Ecto neural progenitor cell (in vitro differentiated cells): ENCODE measurements at regions not wholly inside any gene's neighbourhood (a gene's known extent, or its start where the extent isn't known, plus 50 kb on each side); places are given as distances from the start of the nearest gene placed in this dataset.

Experiments used
- DNase-seq: peaks from one replicate; pipeline ENCODE4 v3.0.0-alpha.2; 2018; ENCODE audit warnings: low spot score

- DNase-seq = no peak
Observed at GRCh38 chr7:17019106-17019505, 137.3 kb upstream of the AGR3 start.

GRCh38 chr7:17020250-17020649 is 138.5 kb upstream of the AGR3 start:
- no peak for DNase-seq

GRCh38 chr7:17021205-17021604 is 139.4 kb upstream of the AGR3 start:
- no peak for DNase-seq

- no peak for DNase-seq
Observed at GRCh38 chr7:17022920-17023319, 141.1 kb upstream of the AGR3 start.

GRCh38 chr7:17026269-17026668 is 144.5 kb upstream of the AGR3 start:
- DNase-seq = no peak

GRCh38 chr7:17027143-17027788 is 145.5 kb upstream of the AGR3 start:
- no peak for DNase-seq

GRCh38 chr7:17027789-17028152 is 146.0 kb upstream of the AGR3 start:
- DNase-seq = no peak

- DNase-seq = no peak
Observed at GRCh38 chr7:17029150-17029549, 147.4 kb upstream of the AGR3 start.

- DNase-seq = no peak
Observed at GRCh38 chr7:17030559-17030958, 148.8 kb upstream of the AGR3 start.

- DNase-seq = no peak
Observed at GRCh38 chr7:17031906-17032551, 150.2 kb upstream of the AGR3 start.

GRCh38 chr7:17033245-17033644 is 151.5 kb upstream of the AGR3 start:
- DNase-seq = no peak

GRCh38 chr7:17036584-17036983 is 154.8 kb upstream of the AGR3 start:
- no peak for DNase-seq

- DNase-seq = no peak
Observed at GRCh38 chr7:17037356-17037755, 155.6 kb upstream of the AGR3 start.

- no peak for DNase-seq
Observed at GRCh38 chr7:17038160-17038782, 156.5 kb upstream of the AGR3 start.

- DNase-seq = no peak
Observed at GRCh38 chr7:17038783-17039170, 157.0 kb upstream of the AGR3 start.

GRCh38 chr7:17039372-17039771 is 157.6 kb upstream of the AGR3 start:
- no peak for DNase-seq

- DNase-seq = no peak
Observed at GRCh38 chr7:17040716-17041115, 158.9 kb upstream of the AGR3 start.

- DNase-seq = no peak
Observed at GRCh38 chr7:17041324-17041723, 159.5 kb upstream of the AGR3 start.

GRCh38 chr7:17042211-17042610 is 160.4 kb upstream of the AGR3 start:
- no peak for DNase-seq

- DNase-seq = no peak
Observed at GRCh38 chr7:17043012-17043877, 161.5 kb upstream of the AGR3 start.

GRCh38 chr7:17044396-17044795 is 162.6 kb upstream of the AGR3 start:
- DNase-seq = no peak

GRCh38 chr7:17044861-17045260 is 163.1 kb upstream of the AGR3 start:
- no peak for DNase-seq

- DNase-seq = no peak
Observed at GRCh38 chr7:17046259-17046658, 164.5 kb upstream of the AGR3 start.
